DOHH2 (cell line): ENCODE measurements at regions not wholly inside any gene's neighbourhood (a gene's known extent, or its start where the extent isn't known, plus 50 kb on each side); places are given as distances from the start of the nearest gene placed in this dataset.

Source experiments
- H3F3A ChIP-seq: fragments of 200-600 bp; sonication (generic), shearing (Covaris generic); 2 replicates; pipeline ENCODE4 v1.6.0; 2016; ENCODE audit warnings: antibody characterized with exemption, mild to moderate bottlenecking; ENCODE audit not compliant: control insufficient read depth, insufficient read depth
- H3K27ac ChIP-seq: fragments of 200-600 bp; sonication (generic); 2 replicates; pipeline ENCODE4 v1.5.1; 2014; ENCODE audit warnings: low read depth, mild to moderate bottlenecking, low read length, moderate library complexity
- H3K27me3 ChIP-seq: fragments of 200-600 bp; sonication (generic); 2 replicates; pipeline ENCODE4 v1.6.1; 2014; ENCODE audit warnings: mild to moderate bottlenecking, low read length, mixed read lengths; ENCODE audit not compliant: control insufficient read depth
- H3K36me3 ChIP-seq: fragments of 200-600 bp; sonication (generic); 2 replicates; pipeline ENCODE4 v1.6.1; 2014; ENCODE audit warnings: mild to moderate bottlenecking, low read length, moderate library complexity, mixed read lengths; ENCODE audit not compliant: control insufficient read depth
- H3K4me1 ChIP-seq: fragments of 200-600 bp; sonication (generic); 2 replicates; pipeline ENCODE4 v1.6.1; 2014; ENCODE audit warnings: mild to moderate bottlenecking, low read length, mixed read lengths; ENCODE audit not compliant: control insufficient read depth
- H3K4me2 ChIP-seq: fragments of 200-600 bp; sonication (generic); 2 replicates; pipeline ENCODE4 v1.6.0; 2014; ENCODE audit warnings: mild to moderate bottlenecking, low read length, moderate library complexity
- H3K4me3 ChIP-seq: fragments of 200-600 bp; sonication (generic); 2 replicates; pipeline ENCODE4 v1.5.1; 2014; ENCODE audit warnings: mild to moderate bottlenecking, low read length, mixed read lengths
- H3K79me2 ChIP-seq: fragments of 200-600 bp; sonication (generic); 2 replicates; pipeline ENCODE4 v1.6.1; 2014; ENCODE audit warnings: mild to moderate bottlenecking, low read length, mixed read lengths; ENCODE audit not compliant: control insufficient read depth
- H3K9me2 ChIP-seq: fragments of 200-600 bp; sonication (generic); replicated peaks from 2 replicates; pipeline ENCODE4 v1.6.1; 2014; ENCODE audit warnings: mild to moderate bottlenecking, low read length, mixed read lengths; ENCODE audit not compliant: control insufficient read depth
- H3K9me3 ChIP-seq: fragments of 200-600 bp; sonication (generic); 2 replicates; pipeline ENCODE4 v1.6.1; 2014; ENCODE audit warnings: antibody characterized with exemption, low read length, mixed read lengths; ENCODE audit not compliant: control insufficient read depth, insufficient read depth
- H4K20me1 ChIP-seq: fragments of 200-600 bp; sonication (generic); 2 replicates; pipeline ENCODE4 v1.6.0; 2014; ENCODE audit warnings: low read depth, mild to moderate bottlenecking, antibody characterized with exemption, low read length, moderate library complexity; ENCODE audit not compliant: control insufficient read depth, insufficient read depth
- CTCF ChIP-seq: fragments of 200-600 bp; sonication (generic); IDR thresholded peaks from one replicate; pipeline ENCODE4 v1.5.1; 2014; ENCODE audit warnings: antibody characterized with exemption, mild to moderate bottlenecking, low read depth, low read length; ENCODE audit not compliant: poor library complexity, severe bottlenecking
- EZH2phosphoT487 ChIP-seq: fragments of 200-600 bp; sonication (generic); IDR thresholded peaks from 2 replicates; pipeline ENCODE4 v1.6.1; 2017; ENCODE audit warnings: borderline replicate concordance, mild to moderate bottlenecking, antibody characterized with exemption, low read length, moderate library complexity, mixed read lengths

- H3K27ac ChIP-seq: no peak overlapping the region
- H3K27me3 ChIP-seq: no peaks in the 10 kb centered on the region
- no peaks in the 10 kb centered on the region for H3K9me3 ChIP-seq
- H3K79me2 ChIP-seq: no peaks in the 10 kb centered on the region
- H3K36me3 ChIP-seq: no peaks in the 10 kb centered on the region
- no peaks in the 10 kb centered on the region for H4K20me1 ChIP-seq
- TF ChIP-seq EZH2phosphoT487 (no peak), CTCF (no peak)
- H3K9me2 ChIP-seq: no peaks in the 10 kb centered on the region
- no peaks in the 10 kb centered on the region for H3F3A ChIP-seq
- no peaks in the 10 kb centered on the region for H3K4me1 ChIP-seq
- no peak overlapping the region for H3K4me2 ChIP-seq
- no peak overlapping the region for H3K4me3 ChIP-seq
These were observed 605.2 kb downstream of the KCNJ2 start for GRCh38 chr17:70774339-70775117.

GRCh38 chr17:70775679-70776078 lies 606.3 kb downstream of the KCNJ2 start:
- H3K4me3 ChIP-seq: no peak overlapping the region
- no peaks in the 10 kb centered on the region for H3K27me3 ChIP-seq
- no peaks in the 10 kb centered on the region for H3K36me3 ChIP-seq
- no peaks in the 10 kb centered on the region for H3K79me2 ChIP-seq
- H4K20me1 ChIP-seq: no peaks in the 10 kb centered on the region
- no peak overlapping the region for H3K4me2 ChIP-seq
- no peak overlapping the region for H3K27ac ChIP-seq
- H3K9me2 ChIP-seq: no peaks in the 10 kb centered on the region
- H3K9me3 ChIP-seq: no peaks in the 10 kb centered on the region
- H3K4me1 ChIP-seq: no peaks in the 10 kb centered on the region
- H3F3A ChIP-seq: no peaks in the 10 kb centered on the region
- TF ChIP-seq CTCF: no peak
- no peak for TF ChIP-seq EZH2phosphoT487

- H3K9me3 ChIP-seq: no peaks in the 10 kb centered on the region
- no peaks in the 10 kb centered on the region for H3F3A ChIP-seq
- H3K27ac ChIP-seq: no peak overlapping the region
- no peaks in the 10 kb centered on the region for H3K79me2 ChIP-seq
- H4K20me1 ChIP-seq: no peaks in the 10 kb centered on the region
- H3K27me3 ChIP-seq: no peaks in the 10 kb centered on the region
- H3K36me3 ChIP-seq: no peaks in the 10 kb centered on the region
- H3K4me3 ChIP-seq: no peak overlapping the region
- H3K4me2 ChIP-seq: no peak overlapping the region
- H3K4me1 ChIP-seq: no peaks in the 10 kb centered on the region
- TF ChIP-seq CTCF (no peak), EZH2phosphoT487 (no peak)
- no peaks in the 10 kb centered on the region for H3K9me2 ChIP-seq
These were observed 607.1 kb downstream of the KCNJ2 start for GRCh38 chr17:70776441-70776840.
